HG02885 (cell line): ENCODE measurements at regions not wholly inside any gene's neighbourhood (a gene's known extent, or its start where the extent isn't known, plus 50 kb on each side); places are given as distances from the start of the nearest gene placed in this dataset.
A peak's percentile ranks its signal among the peaks of the same experiment; 100 is the strongest.

Experiments used
- ATAC-seq: cut with Tn5 transposase; IDR thresholded peaks from one replicate; pipeline ENCODE4 v1.9.1; 2021; ENCODE audit warnings: mild to moderate bottlenecking; ENCODE audit not compliant: unreplicated experiment, poor library complexity

- ATAC-seq = no peak
These were observed 1459.1 kb upstream of the ALCAM start for GRCh38 chr3:103907567-103907966.

- ATAC-seq = no peak
These were observed 1457.3 kb upstream of the ALCAM start for GRCh38 chr3:103909395-103909794.

GRCh38 chr3:103918336-103918735, 1448.4 kb upstream of the ALCAM start:
- ATAC-seq = no peak

- no peak for ATAC-seq
These were observed 1447.4 kb upstream of the ALCAM start for GRCh38 chr3:103919327-103919726.

- no peak for ATAC-seq
These were observed 1442.8 kb upstream of the ALCAM start for GRCh38 chr3:103923907-103924306.

- no peak for ATAC-seq
These were observed 1442.2 kb upstream of the ALCAM start for GRCh38 chr3:103924544-103924943.

GRCh38 chr3:103926936-103927335, 1439.8 kb upstream of the ALCAM start:
- ATAC-seq = no peak

GRCh38 chr3:103927896-103928295, 1438.8 kb upstream of the ALCAM start:
- ATAC-seq = no peak

- ATAC-seq = no peak
These were observed 1429.6 kb upstream of the ALCAM start for GRCh38 chr3:103937094-103937493.

GRCh38 chr3:103947062-103947461, 1419.6 kb upstream of the ALCAM start:
- ATAC-seq = no peak

- no peak for ATAC-seq
These were observed 1417.0 kb upstream of the ALCAM start for GRCh38 chr3:103949693-103950092.

GRCh38 chr3:103950676-103951075, 1416.0 kb upstream of the ALCAM start:
- ATAC-seq = no peak

GRCh38 chr3:103953796-103954195, 1412.9 kb upstream of the ALCAM start:
- no peak for ATAC-seq

GRCh38 chr3:103960819-103961218, 1405.9 kb upstream of the ALCAM start:
- ATAC-seq = no peak

GRCh38 chr3:103963599-103963998, 1403.1 kb upstream of the ALCAM start:
- no peak for ATAC-seq

- no peak for ATAC-seq
These were observed 1400.9 kb upstream of the ALCAM start for GRCh38 chr3:103965764-103966163.

GRCh38 chr3:103966749-103967148, 1400.0 kb upstream of the ALCAM start:
- no peak for ATAC-seq

- no peak for ATAC-seq
These were observed 1398.6 kb upstream of the ALCAM start for GRCh38 chr3:103968131-103968530.

- peak; percentile 63 for ATAC-seq
These were observed 1398.0 kb upstream of the ALCAM start for GRCh38 chr3:103968751-103969150.

GRCh38 chr3:103976931-103977339, 1389.8 kb upstream of the ALCAM start:
- no peak for ATAC-seq

- ATAC-seq = no peak
These were observed 1389.3 kb upstream of the ALCAM start for GRCh38 chr3:103977417-103977816.

- ATAC-seq = no peak
These were observed 1375.1 kb upstream of the ALCAM start for GRCh38 chr3:103991461-103992115.

- ATAC-seq = no peak
These were observed 1374.2 kb upstream of the ALCAM start for GRCh38 chr3:103992469-103992868.
